ENCODE measurements at regions not wholly inside any gene's neighbourhood (a gene's known extent, or its start where the extent isn't known, plus 50 kb on each side); places are given as distances from the start of the nearest gene placed in this dataset.

- TF ChIP-seq, protein P1, sequence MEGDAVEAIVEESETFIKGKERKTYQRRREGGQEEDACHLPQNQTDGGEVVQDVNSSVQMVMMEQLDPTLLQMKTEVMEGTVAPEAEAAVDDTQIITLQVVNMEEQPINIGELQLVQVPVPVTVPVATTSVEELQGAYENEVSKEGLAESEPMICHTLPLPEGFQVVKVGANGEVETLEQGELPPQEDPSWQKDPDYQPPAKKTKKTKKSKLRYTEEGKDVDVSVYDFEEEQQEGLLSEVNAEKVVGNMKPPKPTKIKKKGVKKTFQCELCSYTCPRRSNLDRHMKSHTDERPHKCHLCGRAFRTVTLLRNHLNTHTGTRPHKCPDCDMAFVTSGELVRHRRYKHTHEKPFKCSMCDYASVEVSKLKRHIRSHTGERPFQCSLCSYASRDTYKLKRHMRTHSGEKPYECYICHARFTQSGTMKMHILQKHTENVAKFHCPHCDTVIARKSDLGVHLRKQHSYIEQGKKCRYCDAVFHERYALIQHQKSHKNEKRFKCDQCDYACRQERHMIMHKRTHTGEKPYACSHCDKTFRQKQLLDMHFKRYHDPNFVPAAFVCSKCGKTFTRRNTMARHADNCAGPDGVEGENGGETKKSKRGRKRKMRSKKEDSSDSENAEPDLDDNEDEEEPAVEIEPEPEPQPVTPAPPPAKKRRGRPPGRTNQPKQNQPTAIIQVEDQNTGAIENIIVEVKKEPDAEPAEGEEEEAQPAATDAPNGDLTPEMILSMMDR (conservative IDR thresholded peaks at IDR 0.05; ENCODE audit: control insufficient read depth, insufficient read depth, low read depth, low read length), result no peak
- no peak overlapping the region for H3K4me3 ChIP-seq (ENCODE audit: control insufficient read depth, low read depth, low read length)
- no peak for DNase-seq (ENCODE audit: low read depth)
These were observed 112.4 kb upstream of the IRX3 start for GRCh38 chr16:54398986-54399385.

DNA sequence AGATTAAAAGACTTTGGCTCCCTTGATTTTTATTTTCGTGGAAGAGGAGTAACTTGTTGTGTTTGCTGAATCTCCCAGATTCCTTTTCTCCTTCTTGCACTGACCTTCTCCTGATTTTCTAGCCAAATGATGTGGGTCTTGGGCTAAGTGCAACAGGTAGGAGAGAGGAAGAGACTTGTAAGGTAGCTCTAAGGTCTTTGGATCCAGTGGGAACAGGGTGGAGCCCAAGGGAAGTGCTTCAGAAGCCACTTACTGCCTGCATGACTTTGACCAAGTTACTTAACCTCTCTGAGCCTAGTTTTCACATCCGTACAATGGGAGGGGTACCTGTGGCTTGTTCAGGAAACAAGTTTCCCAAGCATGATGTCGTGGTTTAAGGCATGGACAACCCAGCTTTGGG, 111.3 kb upstream of the IRX3 start:
- TF ChIP-seq, protein P1 (conservative IDR thresholded peaks at IDR 0.05; ENCODE audit: control insufficient read depth, insufficient read depth, low read depth, low read length), result no peak
- DNase-seq (ENCODE audit: low read depth), result no peak

DNA sequence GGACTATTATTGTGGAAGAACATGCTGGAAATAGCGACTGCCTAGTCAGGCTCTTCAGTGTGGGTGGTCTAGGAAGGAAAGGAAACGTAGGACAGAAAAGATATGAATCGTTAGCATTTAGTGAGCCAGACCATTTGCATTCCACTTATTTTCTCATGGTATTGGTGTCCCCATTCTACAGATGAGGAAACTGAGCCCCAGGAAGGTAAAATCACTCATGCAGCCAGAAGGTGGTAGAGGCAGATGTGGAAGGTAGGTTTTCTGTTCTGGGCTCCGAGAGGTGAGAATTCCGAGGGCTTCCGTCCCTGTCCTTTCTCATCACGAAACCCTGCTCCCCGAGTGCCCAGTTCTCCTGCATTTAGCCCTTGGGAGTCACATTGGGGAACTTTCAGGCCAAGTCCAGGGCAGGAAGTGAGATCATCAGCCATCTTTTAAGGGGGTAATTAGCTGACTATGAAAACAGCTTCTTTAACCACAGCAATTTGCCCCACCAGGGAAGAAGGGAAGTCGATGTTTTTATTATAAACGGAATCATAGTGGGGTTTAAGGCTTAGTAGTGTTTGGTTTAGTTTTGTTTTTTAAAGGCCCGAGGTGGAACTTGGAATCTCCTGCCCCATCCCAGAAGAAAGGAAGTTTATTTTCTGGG, 110.7 kb upstream of the IRX3 start:
- TF ChIP-seq, protein P1 (conservative IDR thresholded peaks at IDR 0.05; ENCODE audit: control insufficient read depth, insufficient read depth, low read depth, low read length), result no peak
- no peak overlapping the region for H3K4me3 ChIP-seq (ENCODE audit: control insufficient read depth, low read depth, low read length)
- DNase-seq (ENCODE audit: low read depth), result peak; percentile 21

More for the DNA sequence above, 111.3 kb upstream of the IRX3 start:
- H3K4me3 ChIP-seq (ENCODE audit: control insufficient read depth, low read depth, low read length), result no peak overlapping the region

DNA sequence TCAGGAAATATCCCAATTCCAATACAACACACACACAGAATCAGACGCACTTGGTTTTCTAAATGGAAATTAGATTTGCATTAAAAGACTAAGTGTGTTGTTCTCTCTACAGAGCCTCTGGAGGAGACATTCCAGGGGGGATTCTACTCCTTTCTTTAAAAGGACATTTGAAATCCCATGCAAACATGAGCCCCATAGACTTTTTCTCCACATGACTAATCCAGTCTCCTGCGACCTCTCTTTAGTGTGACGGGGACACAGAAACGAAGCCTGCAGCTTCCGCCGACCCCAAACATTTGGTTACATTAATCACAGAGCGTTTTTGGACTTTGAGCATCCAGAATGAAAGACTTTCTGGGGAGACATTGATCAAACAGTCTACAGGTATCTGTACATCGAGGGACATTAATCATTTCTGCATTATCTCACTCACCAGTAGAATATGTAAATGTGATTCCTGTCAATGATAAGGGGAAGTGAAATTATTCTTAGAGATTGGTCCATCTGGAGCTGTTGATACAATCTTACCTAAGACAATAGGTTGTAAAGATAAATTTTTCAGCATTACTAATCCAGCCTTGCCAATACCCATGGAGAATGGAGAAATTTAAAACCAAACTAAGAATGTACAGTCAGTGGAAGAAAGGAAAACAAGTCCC, 103.4 kb upstream of the IRX3 start:
- H3K4me3 ChIP-seq (ENCODE audit: control insufficient read depth, low read depth, low read length), result no peak overlapping the region
- DNase-seq (ENCODE audit: low read depth), result no peak
- TF ChIP-seq, protein P1 (conservative IDR thresholded peaks at IDR 0.05; ENCODE audit: control insufficient read depth, insufficient read depth, low read depth, low read length), result no peak

GRCh38 chr16:54385141-54385540, 98.6 kb upstream of the IRX3 start:
- no peak for DNase-seq (ENCODE audit: low read depth)
- TF ChIP-seq, protein P1 (conservative IDR thresholded peaks at IDR 0.05; ENCODE audit: control insufficient read depth, insufficient read depth, low read depth, low read length), result no peak

GRCh38 chr16:54381601-54382313, 95.2 kb upstream of the IRX3 start:
- no peak overlapping the region for H3K4me3 ChIP-seq (ENCODE audit: control insufficient read depth, low read depth, low read length)
- DNase-seq (ENCODE audit: low read depth), result no peak
- TF ChIP-seq, protein P1 (conservative IDR thresholded peaks at IDR 0.05; ENCODE audit: control insufficient read depth, insufficient read depth, low read depth, low read length), result no peak

More at GRCh38 chr16:54385141-54385540, 98.6 kb upstream of the IRX3 start:
- no peak overlapping the region for H3K4me3 ChIP-seq (ENCODE audit: control insufficient read depth, low read depth, low read length)
